COLO668 (cell line): ENCODE measurements at regions not wholly inside any gene's neighbourhood (a gene's known extent, or its start where the extent isn't known, plus 50 kb on each side); places are given as distances from the start of the nearest gene placed in this dataset.
A peak's percentile ranks its signal among the peaks of the same experiment; 100 is the strongest.

Experiments used
- DNase-seq: peaks from one replicate; lab custom pipeline; 2025; ENCODE audit not compliant: unreplicated experiment; lab: John Stamatoyannopoulos, UW

- no peak for DNase-seq
Measured at GRCh38 chrX:8314881-8315280, 143.8 kb upstream of the VCX2 start.

GRCh38 chrX:8319359-8319758 is 145.3 kb upstream of the VCX3B start:
- DNase-seq = no peak

GRCh38 chrX:8323356-8323755 is 141.3 kb upstream of the VCX3B start:
- peak; percentile 3 for DNase-seq

GRCh38 chrX:8341814-8342590 is 122.6 kb upstream of the VCX3B start:
- DNase-seq = no peak

- no peak for DNase-seq
Measured at GRCh38 chrX:8345473-8345872, 119.2 kb upstream of the VCX3B start.

GRCh38 chrX:8346060-8346459 is 118.6 kb upstream of the VCX3B start:
- no peak for DNase-seq

GRCh38 chrX:8346892-8347291 is 117.7 kb upstream of the VCX3B start:
- no peak for DNase-seq

GRCh38 chrX:8349816-8350544 is 114.7 kb upstream of the VCX3B start:
- DNase-seq = no peak

GRCh38 chrX:8358302-8358701 is 106.3 kb upstream of the VCX3B start:
- DNase-seq = no peak

- peak; percentile 36 for DNase-seq
Measured at GRCh38 chrX:8364369-8365141, 100.1 kb upstream of the VCX3B start.

- DNase-seq = no peak
Measured at GRCh38 chrX:8366481-8366880, 98.1 kb upstream of the VCX3B start.

- DNase-seq = no peak
Measured at GRCh38 chrX:8374041-8374825, 90.4 kb upstream of the VCX3B start.

GRCh38 chrX:8377041-8377440 is 87.6 kb upstream of the VCX3B start:
- no peak for DNase-seq

- no peak for DNase-seq
Measured at GRCh38 chrX:8390771-8391170, 73.9 kb upstream of the VCX3B start.

GRCh38 chrX:8403988-8404387 is 60.6 kb upstream of the VCX3B start:
- DNase-seq = no peak

GRCh38 chrX:8404471-8404870 is 60.2 kb upstream of the VCX3B start:
- no peak for DNase-seq

- no peak for DNase-seq
Measured at GRCh38 chrX:8404926-8405325, 59.7 kb upstream of the VCX3B start.

- DNase-seq = no peak
Measured at GRCh38 chrX:8405631-8406030, 59.0 kb upstream of the VCX3B start.

- no peak for DNase-seq
Measured at GRCh38 chrX:8413279-8413678, 51.4 kb upstream of the VCX3B start.
